Esophagus (tissue), 2 donors: ENCODE measurements at regions not wholly inside any gene's neighbourhood (a gene's known extent, or its start where the extent isn't known, plus 50 kb on each side); places are given as distances from the start of the nearest gene placed in this dataset.
"Not testable (repeated sequence)": the region's sequence is repeated elsewhere in the genome, so short reads cannot be mapped to it uniquely, and the experiment has no call there.

Experiments
- H3K27ac ChIP-seq, 2 donors: one replicate each; pipeline ENCODE4 v1.5.1; 2013; ENCODE audit warnings: low read depth in 2 of 2, mild to moderate bottlenecking in 2 of 2, inconsistent platforms in 1 of 2, low read length in 1 of 2, moderate library complexity in 1 of 2
- H3K27me3 ChIP-seq, 2 donors: one replicate each; pipeline ENCODE4 v1.6.1; 2013; ENCODE audit warnings: low read length in 2 of 2, control low read depth in 1 of 2, mild to moderate bottlenecking in 1 of 2; ENCODE audit not compliant: insufficient read depth in 2 of 2, control insufficient read depth in 1 of 2
- H3K36me3 ChIP-seq, 2 donors: one replicate each; pipeline ENCODE4 v1.6.1; 2013; ENCODE audit warnings: low read length in 1 of 2; ENCODE audit not compliant: control insufficient read depth in 2 of 2, insufficient read depth in 2 of 2
- H3K4me1 ChIP-seq, 2 donors: one replicate each; pipeline ENCODE4 v1.6.1; 2013; ENCODE audit warnings: low read length in 1 of 2; ENCODE audit not compliant: control insufficient read depth in 2 of 2, insufficient read depth in 2 of 2
- H3K4me3 ChIP-seq, 2 donors: one replicate each; pipeline ENCODE4 v1.5.1; 2013; ENCODE audit warnings: low read length in 2 of 2, mild to moderate bottlenecking in 2 of 2, low read depth in 1 of 2, moderate library complexity in 1 of 2
- H3K9me3 ChIP-seq, 2 donors: one replicate each; pipeline ENCODE4 v1.6.1; 2013; ENCODE audit warnings: mild to moderate bottlenecking in 2 of 2, low read depth in 1 of 2, low read length in 1 of 2, moderate library complexity in 1 of 2; ENCODE audit not compliant: control insufficient read depth in 2 of 2, insufficient read depth in 1 of 2
- WGBS, 2 donors: extraction: QIAGEN DNeasy Blood & Tissue Kit; methylation state at CpG; one replicate each; pipeline ENCODE4 v1.1.7; 2013; 5-methylcytosine and 5-hydroxymethylcytosine counted together
- donor health status: healthy with polysubstance abuse.
- donor health status: Bipolar disorder and iron deficiency.

GRCh38 chr20:39756828-39757227 is 794.7 kb downstream of the DHX35 start:
- H3K27ac ChIP-seq, result no peak overlapping the region
- H3K27me3 ChIP-seq, result no peaks in the 10 kb centered on the region
- H3K4me3 ChIP-seq, result no peak overlapping the region
- H3K4me1 ChIP-seq, result no peaks in the 10 kb centered on the region
- no peaks in the 10 kb centered on the region for H3K9me3 ChIP-seq
- H3K36me3 ChIP-seq, result no peaks in the 10 kb centered on the region

GRCh38 chr20:39756369-39756768 is 794.2 kb downstream of the DHX35 start:
- WGBS, 2 donors, result 76 to 95% methylated on average over 1 of the region's 1 CpG
- Histone ChIP-seq H3K27ac (no peak overlapping the region), H3K9me3 (no peaks in the 10 kb centered on the region), H3K36me3 (no peaks in the 10 kb centered on the region), H3K4me1 (no peaks in the 10 kb centered on the region), H3K4me3 (no peak overlapping the region), H3K27me3 (no peaks in the 10 kb centered on the region)

- 57 to 67% methylated on average over 4 of the region's 4 CpGs for WGBS, 2 donors
- H3K27me3 ChIP-seq, result no peaks in the 10 kb centered on the region
- H3K9me3 ChIP-seq, result no peaks in the 10 kb centered on the region
- H3K4me3 ChIP-seq, result no peak overlapping the region
- no peak overlapping the region for H3K27ac ChIP-seq
- H3K36me3 ChIP-seq, result no peaks in the 10 kb centered on the region
- H3K4me1 ChIP-seq, result no peaks in the 10 kb centered on the region
Observed at GRCh38 chr20:39752262-39752876, 790.2 kb downstream of the DHX35 start.

- 81 to 83% methylated on average over 4 of the region's 4 CpGs for WGBS, 2 donors
- Histone ChIP-seq H3K9me3 (no peaks in the 10 kb centered on the region), H3K36me3 (no peaks in the 10 kb centered on the region), H3K4me3 (no peak overlapping the region), H3K27ac (no peak overlapping the region), H3K27me3 (no peaks in the 10 kb centered on the region), H3K4me1 (no peaks in the 10 kb centered on the region)
Observed at GRCh38 chr20:39751557-39752137, 789.5 kb downstream of the DHX35 start.

GRCh38 chr20:39745380-39745779 is 783.2 kb downstream of the DHX35 start:
- WGBS, 2 donors, result 55% methylated on average over 1 of the region's 1 CpG
- H3K4me1 ChIP-seq, result no peaks in the 10 kb centered on the region
- H3K9me3 ChIP-seq, result peaks cover 0 to 2% of the 10 kb centered on the region in 2 donors
- no peaks in the 10 kb centered on the region for H3K36me3 ChIP-seq
- no peak overlapping the region for H3K27ac ChIP-seq
- H3K4me3 ChIP-seq, result no peak overlapping the region
- H3K27me3 ChIP-seq, result no peaks in the 10 kb centered on the region

- Histone ChIP-seq H3K27me3 (peaks cover 0 to 2% of the 10 kb centered on the region in 2 donors), H3K4me3 (no peak overlapping the region), H3K4me1 (no peaks in the 10 kb centered on the region), H3K36me3 (no peaks in the 10 kb centered on the region), H3K9me3 (no peaks in the 10 kb centered on the region), H3K27ac (no peak overlapping the region)
- 87 to 95% methylated on average over 2 of the region's 2 CpGs for WGBS, 2 donors
Observed at GRCh38 chr20:39738651-39739050, 776.5 kb downstream of the DHX35 start.

- Histone ChIP-seq H3K4me1 (no peaks in the 10 kb centered on the region), H3K9me3 (no peaks in the 10 kb centered on the region), H3K27ac (no peak overlapping the region), H3K4me3 (no peak overlapping the region), H3K36me3 (no peaks in the 10 kb centered on the region), H3K27me3 (peaks cover 0 to 2% of the 10 kb centered on the region in 2 donors)
- WGBS, 2 donors, result 83 to 89% methylated on average over 6 of the region's 6 CpGs
Observed at GRCh38 chr20:39736434-39737327, 774.5 kb downstream of the DHX35 start.

- whole genome bisulfite sequencing, 2 donors, result 93 to 95% methylated on average over 6 of the region's 6 CpGs
- H3K4me3 ChIP-seq, H3K27me3 ChIP-seq, H3K4me1 ChIP-seq, H3K27ac ChIP-seq, H3K36me3 ChIP-seq: not testable (repeated sequence)
- H3K9me3 ChIP-seq, result peaks cover 0 to 13% of the 10 kb centered on the region in 2 donors
Observed at GRCh38 chr20:39725513-39725912, 763.4 kb downstream of the DHX35 start.

- no peaks in the 10 kb centered on the region for H3K9me3 ChIP-seq
- H3K4me1 ChIP-seq, result peaks cover 0 to 2% of the 10 kb centered on the region in 2 donors
- H3K27me3 ChIP-seq, result no peaks in the 10 kb centered on the region
- H3K36me3 ChIP-seq, result no peaks in the 10 kb centered on the region
- H3K4me3 ChIP-seq, result no peak overlapping the region
- H3K27ac ChIP-seq, result no peak overlapping the region
- WGBS, 2 donors, result 78 to 92% methylated on average over 2 of the region's 2 CpGs
Observed at GRCh38 chr20:39719293-39719692, 757.1 kb downstream of the DHX35 start.
